K562 (cell line): ENCODE measurements at regions not wholly inside any gene's neighbourhood (a gene's known extent, or its start where the extent isn't known, plus 50 kb on each side); places are given as distances from the start of the nearest gene placed in this dataset.

ENCODE experiments used
- ATAC-seq: fragments of 200-7000 bp; cut with Tn5 transposase; 3 replicates; pipeline ENCODE4 v1.9.1; 2020; ENCODE audit warnings: moderate library complexity
- BruUV-seq: library from RNA; stranded (reverse); fragments of 400-500 nt; replicated peaks from 2 replicates; lab custom pipeline; 2021; lab: Mats Ljungman, UMichigan
- CTCF ChIA-PET: fragments of 300-600 bp; formaldehyde crosslinking; extraction: SDS; loops from one replicate; lab custom pipeline; 2021; ENCODE audit warnings: low intra/inter-chr PET ratio; lab: Yijun Ruan, JAX
- POLR2A ChIA-PET: fragments of 300-600, 350-650 bp; sonication (Branson Sonifier 250); formaldehyde crosslinking; extraction: SDS; loops from one replicate; lab custom pipeline; 2021; ENCODE audit warnings: antibody characterized with exemption, inconsistent platforms; lab: Yijun Ruan, JAX
- DNase-seq, 4 experiments: peaks; one replicate each; pipeline versions ENCODE4 v3.0.0 to v3.0.0-alpha.2; 2011 to 2018; ENCODE audit warnings: low spot score in 3 of 4, mixed read lengths in 3 of 4; ENCODE audit errors: extremely low read depth in 1 of 4
- FAIRE-seq: peaks from 2 replicates; lab custom pipeline; 2011; peaks lifted over from hg19 to GRCh38; lab: Jason Lieb, UNC
- H2AFZ ChIP-seq: 2 replicates; pipeline ENCODE4 v1.6.0; 2011; ENCODE audit warnings: low read depth, low read length, control low read depth, inconsistent platforms
- H3K27ac ChIP-seq: fragments of 200-600 bp; 3 replicates; pipeline ENCODE4 v1.8.0; 2011; ENCODE audit warnings: low read depth, mild to moderate bottlenecking, control low read depth, inconsistent platforms, low read length, moderate library complexity, mixed read lengths; ENCODE audit errors: extremely low read depth
- H3K27me3 ChIP-seq, 2 experiments: fragments of 300-600 bp in 1 of 2; 2 replicates in 1 of 2; 3 replicates in 1 of 2; pipeline versions ENCODE4 v1.6.0 to v1.8.0; 2011; ENCODE audit warnings: inconsistent platforms in 2 of 2, low read length in 2 of 2, mild to moderate bottlenecking in 1 of 2, mixed read lengths in 1 of 2, moderate library complexity in 1 of 2; ENCODE audit not compliant: control insufficient read depth in 2 of 2, insufficient read depth in 2 of 2
- H3K36me3 ChIP-seq: fragments of 300-600 bp; 3 replicates; pipeline ENCODE4 v1.8.0; 2011; ENCODE audit warnings: mild to moderate bottlenecking, low read length, inconsistent platforms; ENCODE audit not compliant: control insufficient read depth, insufficient read depth
- H3K4me1 ChIP-seq, 2 experiments: fragments of 200-600 bp in 1 of 2; replicated peaks in 1 of 2; 2 replicates in 1 of 2; 3 replicates in 1 of 2; pipeline versions ENCODE4 v1.5.1 to v1.8.0; 2011; ENCODE audit warnings: inconsistent platforms in 2 of 2, low read length in 2 of 2, mild to moderate bottlenecking in 1 of 2, mixed read lengths in 1 of 2, moderate library complexity in 1 of 2; ENCODE audit not compliant: control insufficient read depth in 2 of 2, insufficient read depth in 2 of 2
- H3K4me2 ChIP-seq: 2 replicates; pipeline ENCODE4 v1.6.1; 2011; ENCODE audit warnings: low read length, control low read depth, inconsistent platforms, mixed read lengths; ENCODE audit not compliant: insufficient read depth
- H3K4me3 ChIP-seq: fragments of 200-600 bp; sonication (generic), shearing (Covaris generic); 2 replicates; pipeline ENCODE4 v1.5.1; 2016; ENCODE audit warnings: control low read depth, inconsistent platforms
- H3K79me2 ChIP-seq: fragments of 200-600 bp; 3 replicates; pipeline ENCODE4 v1.8.0; 2011; ENCODE audit warnings: low read length, inconsistent platforms; ENCODE audit not compliant: control insufficient read depth, insufficient read depth
- H3K9ac ChIP-seq, 2 experiments: 2 replicates each; pipeline versions ENCODE4 v1.6.0 to v1.6.1; 2011; ENCODE audit warnings: low read depth in 2 of 2, low read length in 2 of 2, control low read depth in 1 of 2, inconsistent platforms in 1 of 2, mild to moderate bottlenecking in 1 of 2, mixed read lengths in 1 of 2; ENCODE audit not compliant: insufficient read depth in 1 of 2
- H3K9me1 ChIP-seq: one replicate; pipeline ENCODE4 v1.6.0; 2011; ENCODE audit warnings: inconsistent platforms, mild to moderate bottlenecking, low read length, moderate library complexity; ENCODE audit not compliant: control insufficient read depth, insufficient read depth
- H3K9me3 ChIP-seq: replicated peaks from 2 replicates; pipeline ENCODE4 v1.5.1; 2011; ENCODE audit warnings: low read depth, low read length, inconsistent platforms; ENCODE audit not compliant: control insufficient read depth, insufficient read depth
- H4K20me1 ChIP-seq: replicated peaks from 2 replicates; pipeline ENCODE4 v1.6.1; 2011; ENCODE audit warnings: low read length, inconsistent platforms, mixed read lengths; ENCODE audit not compliant: control insufficient read depth, insufficient read depth
- CBFA2T2 ChIP-seq: fragments of 450-650 bp; conservative IDR thresholded peaks from 2 replicates; pipeline ENCODE4 v1.6.1; 2017; ENCODE audit warnings: mild to moderate bottlenecking
- CBFB ChIP-seq: sonication (generic); formaldehyde crosslinking; IDR thresholded peaks from 2 replicates; pipeline ENCODE4 v1.4.0; 2020; ENCODE audit warnings: mild to moderate bottlenecking, missing genetic modification reagents
- CHD2 ChIP-seq: IDR thresholded peaks from 2 replicates; pipeline ENCODE4 v1.6.1; 2011; ENCODE audit warnings: low read depth, low read length
- JUND ChIP-seq, 2 experiments: IDR thresholded peaks; 2 replicates in 1 of 2; 3 replicates in 1 of 2; pipeline ENCODE4 v1.6.1; 2011; ENCODE audit warnings: borderline replicate concordance in 2 of 2, low read depth in 2 of 2, low read length in 2 of 2, improper control_type of control experiment in 1 of 2, missing biosample characterization in 1 of 2, missing genetic modification characterization in 1 of 2, missing genetic modification reagents in 1 of 2
- MECOM ChIP-seq: fragments of 250-450 bp; sonication (Bioruptor Pico); IDR thresholded peaks from 2 replicates; pipeline ENCODE4 v1.8.0; 2022; ENCODE audit warnings: inconsistent platforms
- MTF1 ChIP-seq: fragments of 250-450 bp; sonication (Bioruptor Pico); IDR thresholded peaks from 2 replicates; pipeline ENCODE4 v1.9.0; 2021; ENCODE audit warnings: moderate library complexity, mild to moderate bottlenecking, inconsistent platforms, borderline replicate concordance
- NELFE ChIP-seq: IDR thresholded peaks from 2 replicates; pipeline ENCODE4 v1.6.1; 2011; ENCODE audit warnings: mild to moderate bottlenecking; ENCODE audit not compliant: insufficient read depth, insufficient read length
- NUFIP1 ChIP-seq: fragments of 450-650 bp; IDR thresholded peaks from 2 replicates; pipeline ENCODE4 v1.6.1; 2018; ENCODE audit not compliant: partially characterized antibody
- PYGO2 ChIP-seq: fragments of 450-650 bp; IDR thresholded peaks from 2 replicates; pipeline ENCODE4 v1.6.1; 2016; ENCODE audit warnings: mild to moderate bottlenecking, missing genetic modification characterization, moderate library complexity, missing compliant biosample characterization
- RBFOX2 ChIP-seq: fragments of 200-400 bp; formaldehyde crosslinking; IDR thresholded peaks from 2 replicates; pipeline ENCODE4 v1.6.1; 2017; ENCODE audit warnings: low read depth, mild to moderate bottlenecking, low read length, moderate library complexity
- RBM39 ChIP-seq: fragments of 200-400 bp; formaldehyde crosslinking; optimal IDR thresholded peaks from 2 replicates; pipeline ENCODE3; 2018; ENCODE audit warnings: low read depth, low read length
- SP1 ChIP-seq: sonication (generic); formaldehyde crosslinking; IDR thresholded peaks from 2 replicates; pipeline ENCODE4 v1.8.1; 2022; ENCODE audit warnings: mild to moderate bottlenecking, missing genetic modification reagents
- XRCC3 ChIP-seq: fragments of 450-650 bp; IDR thresholded peaks from 2 replicates; pipeline ENCODE4 v1.6.1; 2017; ENCODE audit warnings: mild to moderate bottlenecking, moderate library complexity
- ZNF444 ChIP-seq: fragments of 250-450 bp; sonication (Bioruptor Pico); IDR thresholded peaks from 2 replicates; pipeline ENCODE4 v1.4.0; 2020; ENCODE audit warnings: mild to moderate bottlenecking, moderate library complexity
- WGBS: fragments of 100-300 bp; shearing (Covaris generic); methylation state at CpG from one replicate; pipeline ENCODE4 v1.1.6; 2016; ENCODE audit warnings: low coverage, mixed read lengths; ENCODE audit not compliant: insufficient coverage; ENCODE audit errors: missing lambda C conversion rate; 5-methylcytosine and 5-hydroxymethylcytosine counted together
- in situ Hi-C: fragments of 300-500 bp; cut with MboI; formaldehyde crosslinking; loops from 4 replicates; pipeline ENCODE4 v1.15.0; 2018; ENCODE audit warnings: inconsistent platforms, mixed read lengths
- intact Hi-C: fragments of 100-400 bp; cut with micrococcal nuclease; formaldehyde crosslinking; loops from 2 replicates; pipeline ENCODE4 v1.14.2; 2022
- TF ChIP-seq, protein P1 (sequence below): fragments of 450-650 bp; formaldehyde crosslinking; IDR thresholded peaks from 2 replicates; pipeline ENCODE4 v1.4.0; 2020; ENCODE audit warnings: mild to moderate bottlenecking, moderate library complexity
- TF ChIP-seq, protein P2 (sequence below): sonication (generic); formaldehyde crosslinking; IDR thresholded peaks from 2 replicates; pipeline ENCODE4 v1.8.0; 2022; ENCODE audit warnings: mild to moderate bottlenecking, missing genetic modification reagents, borderline replicate concordance
- TF ChIP-seq, protein P3 (sequence below): fragments of 250-450 bp; sonication (Bioruptor Pico); IDR thresholded peaks from 2 replicates; pipeline ENCODE4 v1.8.0; 2022; ENCODE audit warnings: moderate library complexity, mild to moderate bottlenecking, inconsistent platforms
- TF ChIP-seq, protein P4 (sequence below), 2 experiments: fragments of 450-650 bp; IDR thresholded peaks; 2 replicates each; pipeline ENCODE4 v1.6.1; 2016

DNA sequence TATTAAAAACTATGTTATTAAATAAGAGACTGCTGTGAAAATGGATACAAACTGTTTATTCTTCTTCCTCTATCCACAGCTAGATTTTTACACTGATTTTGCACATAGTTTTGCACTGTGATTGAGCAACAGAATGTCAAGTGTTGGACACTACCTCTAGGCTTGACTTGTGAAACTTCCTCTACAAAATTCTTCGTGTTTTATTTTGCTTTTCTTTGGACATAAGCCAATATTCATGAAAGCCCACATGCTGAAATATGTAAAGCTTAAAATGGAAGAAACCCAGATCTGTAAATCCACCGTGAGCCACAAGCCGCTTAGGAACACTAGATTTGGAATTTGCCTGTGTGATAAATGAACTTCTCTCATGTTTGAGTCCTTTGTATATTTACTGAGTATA lies 849.4 kb downstream of the FSTL5 start (continued):
- TF ChIP-seq, protein P1, sequence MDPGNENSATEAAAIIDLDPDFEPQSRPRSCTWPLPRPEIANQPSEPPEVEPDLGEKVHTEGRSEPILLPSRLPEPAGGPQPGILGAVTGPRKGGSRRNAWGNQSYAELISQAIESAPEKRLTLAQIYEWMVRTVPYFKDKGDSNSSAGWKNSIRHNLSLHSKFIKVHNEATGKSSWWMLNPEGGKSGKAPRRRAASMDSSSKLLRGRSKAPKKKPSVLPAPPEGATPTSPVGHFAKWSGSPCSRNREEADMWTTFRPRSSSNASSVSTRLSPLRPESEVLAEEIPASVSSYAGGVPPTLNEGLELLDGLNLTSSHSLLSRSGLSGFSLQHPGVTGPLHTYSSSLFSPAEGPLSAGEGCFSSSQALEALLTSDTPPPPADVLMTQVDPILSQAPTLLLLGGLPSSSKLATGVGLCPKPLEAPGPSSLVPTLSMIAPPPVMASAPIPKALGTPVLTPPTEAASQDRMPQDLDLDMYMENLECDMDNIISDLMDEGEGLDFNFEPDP, result no peak
- TF ChIP-seq MTF1 (no peak), ZNF444 (CRISPR knock-in tag) (no peak), SP1 (CRISPR knock-in tag) (no peak), XRCC3 (no peak), CBFB (CRISPR knock-in tag) (no peak)
- TF ChIP-seq, protein P2, sequence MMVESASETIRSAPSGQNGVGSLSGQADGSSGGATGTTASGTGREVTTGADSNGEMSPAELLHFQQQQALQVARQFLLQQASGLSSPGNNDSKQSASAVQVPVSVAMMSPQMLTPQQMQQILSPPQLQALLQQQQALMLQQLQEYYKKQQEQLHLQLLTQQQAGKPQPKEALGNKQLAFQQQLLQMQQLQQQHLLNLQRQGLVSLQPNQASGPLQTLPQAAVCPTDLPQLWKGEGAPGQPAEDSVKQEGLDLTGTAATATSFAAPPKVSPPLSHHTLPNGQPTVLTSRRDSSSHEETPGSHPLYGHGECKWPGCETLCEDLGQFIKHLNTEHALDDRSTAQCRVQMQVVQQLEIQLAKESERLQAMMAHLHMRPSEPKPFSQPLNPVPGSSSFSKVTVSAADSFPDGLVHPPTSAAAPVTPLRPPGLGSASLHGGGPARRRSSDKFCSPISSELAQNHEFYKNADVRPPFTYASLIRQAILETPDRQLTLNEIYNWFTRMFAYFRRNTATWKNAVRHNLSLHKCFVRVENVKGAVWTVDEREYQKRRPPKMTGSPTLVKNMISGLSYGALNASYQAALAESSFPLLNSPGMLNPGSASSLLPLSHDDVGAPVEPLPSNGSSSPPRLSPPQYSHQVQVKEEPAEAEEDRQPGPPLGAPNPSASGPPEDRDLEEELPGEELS (CRISPR knock-in tag), result no peak
- TF ChIP-seq, protein P3, sequence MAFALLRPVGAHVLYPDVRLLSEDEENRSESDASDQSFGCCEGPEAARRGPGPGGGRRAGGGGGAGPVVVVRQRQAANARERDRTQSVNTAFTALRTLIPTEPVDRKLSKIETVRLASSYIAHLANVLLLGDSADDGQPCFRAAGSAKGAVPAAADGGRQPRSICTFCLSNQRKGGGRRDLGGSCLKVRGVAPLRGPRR (CRISPR knock-in tag), result no peak

DNA sequence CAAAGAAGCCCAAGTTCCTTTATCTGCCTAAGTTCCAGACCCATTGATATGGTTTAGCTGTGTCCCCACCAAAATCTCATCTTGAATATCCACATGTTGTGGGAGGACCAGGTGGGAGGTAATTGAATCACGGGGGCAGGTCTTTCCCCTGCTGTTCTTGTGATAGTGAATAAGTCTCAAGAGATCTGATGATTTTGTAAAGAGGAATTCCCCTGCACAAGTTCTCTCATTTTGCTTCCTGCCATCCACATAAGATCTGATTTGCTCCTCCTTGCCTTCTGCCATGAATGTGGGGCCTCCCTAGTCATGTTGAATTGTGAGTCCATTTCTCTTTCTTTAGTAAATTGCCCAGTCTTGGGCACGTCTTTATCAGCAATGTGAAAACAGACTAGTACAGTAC lies 860.2 kb downstream of the FSTL5 start:
- Histone ChIP-seq H3K9me1 (no peaks in the 10 kb centered on the region), H3K4me1 (no peaks in the 10 kb centered on the region), H3K27ac (no peak overlapping the region), H3K9ac (no peak overlapping the region), H4K20me1 (no peaks in the 10 kb centered on the region), H3K79me2 (no peaks in the 10 kb centered on the region), H3K36me3 (no peaks in the 10 kb centered on the region), H2AFZ (no peak overlapping the region), H3K4me3 (no peak overlapping the region), H3K9me3 (no peaks in the 10 kb centered on the region), H3K27me3 (no peaks in the 10 kb centered on the region), H3K4me2 (no peak overlapping the region)
- no peak for ATAC-seq
- WGBS, result no CpG with 5 or more reads among the region's 2 CpGs
- in situ Hi-C loops (no loop called here), intact Hi-C loops (no loop called here)
- POLR2A ChIA-PET, result no interaction called here
- FAIRE-seq, result no peak
- CTCF ChIA-PET, result no interaction called here
- no peak for DNase-seq
- no TSS peak for BruUV-seq
- TF ChIP-seq MECOM (CRISPR knock-in tag) (no peak), NUFIP1 (no peak), PYGO2 (tag) (no peak), CHD2 (no peak), NELFE (no peak), CBFA2T2 (no peak), RBFOX2 (no peak), RBM39 (no peak), JUND (IDR thresholded peaks at IDR 0.05; ENCODE audit: borderline replicate concordance, low read depth, low read length) (no peak), JUND (tag; IDR thresholded peaks at IDR 0.05; ENCODE audit: borderline replicate concordance, low read depth, low read length) (no peak)
- TF ChIP-seq, protein P4, sequence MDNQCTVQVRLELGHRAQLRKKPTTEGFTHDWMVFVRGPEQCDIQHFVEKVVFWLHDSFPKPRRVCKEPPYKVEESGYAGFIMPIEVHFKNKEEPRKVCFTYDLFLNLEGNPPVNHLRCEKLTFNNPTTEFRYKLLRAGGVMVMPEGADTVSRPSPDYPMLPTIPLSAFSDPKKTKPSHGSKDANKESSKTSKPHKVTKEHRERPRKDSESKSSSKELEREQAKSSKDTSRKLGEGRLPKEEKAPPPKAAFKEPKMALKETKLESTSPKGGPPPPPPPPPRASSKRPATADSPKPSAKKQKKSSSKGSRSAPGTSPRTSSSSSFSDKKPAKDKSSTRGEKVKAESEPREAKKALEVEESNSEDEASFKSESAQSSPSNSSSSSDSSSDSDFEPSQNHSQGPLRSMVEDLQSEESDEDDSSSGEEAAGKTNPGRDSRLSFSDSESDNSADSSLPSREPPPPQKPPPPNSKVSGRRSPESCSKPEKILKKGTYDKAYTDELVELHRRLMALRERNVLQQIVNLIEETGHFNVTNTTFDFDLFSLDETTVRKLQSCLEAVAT (IDR thresholded peaks at IDR 0.05), result no peak
